Stimulated activated CD8-positive, alpha-beta memory T cell treated with anti-CD3 and anti-CD28 coated beads, Interleukin-4, amount 100 ng/mL, for 1 hour (primary cell): ENCODE measurements at regions not wholly inside any gene's neighbourhood (a gene's known extent, or its start where the extent isn't known, plus 50 kb on each side); places are given as distances from the start of the nearest gene placed in this dataset.

Source experiments
- DNase-seq, 2 donors: peaks; one replicate each; pipeline ENCODE4 v3.0.0-alpha.2; 2020; ENCODE audit warnings: low read depth in 2 of 2, low spot score in 1 of 2

DNA sequence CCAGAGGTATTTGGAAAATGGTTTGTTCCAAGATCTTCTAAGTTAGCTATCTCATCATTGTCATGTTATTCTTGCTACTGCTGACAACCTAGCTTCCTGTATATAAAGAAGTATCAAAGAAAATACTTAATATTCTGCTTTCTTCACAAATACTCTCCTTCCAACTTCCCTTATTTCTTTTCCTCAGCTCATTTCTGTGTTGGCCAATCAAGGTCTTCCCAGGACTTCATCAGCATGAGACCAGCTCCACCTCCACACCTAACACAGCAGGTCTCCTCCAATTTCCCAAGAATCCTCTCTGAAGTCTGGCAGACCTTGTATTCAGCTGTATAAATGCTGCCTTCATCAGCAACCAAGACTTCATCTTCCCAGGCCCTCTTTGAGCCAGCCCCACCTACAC is 538.6 kb upstream of the JARID2 start:
- DNase-seq, result no peak

GRCh38 chr6:14707971-14708465 is 537.9 kb upstream of the JARID2 start:
- DNase-seq, result no peak

GRCh38 chr6:14709066-14709670 is 536.7 kb upstream of the JARID2 start:
- no peak for DNase-seq

DNA sequence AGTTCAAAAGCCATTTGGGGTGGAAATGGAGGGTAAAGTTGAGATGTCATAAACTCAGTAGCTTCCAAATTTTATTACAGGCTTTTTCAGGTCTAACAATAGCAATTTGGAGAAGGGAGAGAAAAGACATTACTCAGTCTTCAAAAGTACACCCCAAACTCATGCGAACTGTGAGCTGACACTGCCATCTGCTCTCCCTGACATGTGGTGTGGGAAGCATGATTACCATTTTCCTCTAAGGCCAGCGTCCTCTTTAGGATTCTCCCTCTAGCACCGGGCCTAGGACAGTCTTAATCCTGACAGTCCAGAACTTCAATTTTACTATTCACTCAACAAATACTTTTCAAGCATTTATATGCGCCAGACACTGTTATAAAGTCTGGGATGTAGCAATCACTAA is 536.0 kb upstream of the JARID2 start:
- no peak for DNase-seq

- DNase-seq, result no peak
Observed at GRCh38 chr6:14710421-14710820, 535.4 kb upstream of the JARID2 start.

DNA sequence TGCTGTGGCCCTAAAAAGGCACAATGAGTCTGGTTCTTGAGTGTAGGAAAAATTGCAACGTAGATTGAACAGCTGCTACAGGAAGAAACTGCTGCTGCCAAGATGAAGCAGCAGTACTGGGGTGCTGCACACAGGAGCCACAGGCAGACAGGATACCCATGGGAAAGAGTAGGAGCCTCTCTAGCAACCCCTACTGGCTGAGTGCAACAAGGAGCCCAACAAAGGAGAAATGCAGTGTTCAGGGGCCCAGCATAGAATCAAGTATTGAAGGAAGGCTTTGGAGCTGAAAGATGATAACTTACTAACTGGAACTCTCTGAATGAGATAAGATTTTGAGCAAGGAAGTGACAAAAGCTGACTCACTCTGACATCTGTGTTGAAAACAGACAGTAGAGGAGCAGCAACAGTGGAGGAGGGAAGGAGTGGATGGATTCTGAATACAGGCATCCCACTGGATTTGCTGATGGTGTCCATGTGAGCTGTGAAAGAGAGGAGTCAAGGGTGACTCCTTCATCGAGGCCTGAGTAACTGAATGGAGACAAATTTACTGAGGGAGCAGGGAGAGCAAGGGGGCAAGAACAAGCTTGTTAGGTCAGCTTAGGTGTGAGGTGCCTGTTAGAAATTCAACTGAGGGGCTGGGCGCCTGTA is 534.7 kb upstream of the JARID2 start:
- DNase-seq, result no peak

DNA sequence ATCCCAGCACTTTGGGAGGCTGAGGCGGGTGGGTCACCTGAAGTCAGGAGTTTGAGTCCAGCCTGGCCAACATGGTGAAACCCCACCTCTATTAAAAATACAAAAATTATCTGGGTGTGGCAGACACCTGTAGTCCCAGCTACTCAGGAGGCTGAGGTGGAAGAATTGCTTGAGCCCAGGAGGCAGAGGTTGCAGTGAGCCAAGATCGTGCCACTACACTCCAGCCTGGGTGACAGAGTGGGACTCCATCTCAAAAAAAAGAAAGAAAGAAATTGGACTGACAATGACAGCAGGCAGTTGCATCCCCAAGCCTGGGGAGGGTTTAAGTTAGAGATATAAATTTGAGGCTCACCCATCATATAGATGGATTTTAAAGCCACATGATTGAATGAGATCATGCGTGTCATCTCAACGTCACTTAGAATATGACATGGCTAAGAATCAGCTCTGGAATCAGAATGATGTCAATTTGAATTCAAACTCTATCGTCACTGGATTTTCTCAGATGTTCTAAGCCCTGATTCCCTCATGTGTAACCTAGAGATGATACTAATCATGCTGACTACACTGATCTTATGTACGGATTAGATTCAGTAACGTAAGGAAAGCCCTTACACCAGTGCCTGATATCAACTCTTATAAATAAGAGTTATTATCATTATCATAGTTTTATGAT is 534.0 kb upstream of the JARID2 start:
- no peak for DNase-seq

DNA sequence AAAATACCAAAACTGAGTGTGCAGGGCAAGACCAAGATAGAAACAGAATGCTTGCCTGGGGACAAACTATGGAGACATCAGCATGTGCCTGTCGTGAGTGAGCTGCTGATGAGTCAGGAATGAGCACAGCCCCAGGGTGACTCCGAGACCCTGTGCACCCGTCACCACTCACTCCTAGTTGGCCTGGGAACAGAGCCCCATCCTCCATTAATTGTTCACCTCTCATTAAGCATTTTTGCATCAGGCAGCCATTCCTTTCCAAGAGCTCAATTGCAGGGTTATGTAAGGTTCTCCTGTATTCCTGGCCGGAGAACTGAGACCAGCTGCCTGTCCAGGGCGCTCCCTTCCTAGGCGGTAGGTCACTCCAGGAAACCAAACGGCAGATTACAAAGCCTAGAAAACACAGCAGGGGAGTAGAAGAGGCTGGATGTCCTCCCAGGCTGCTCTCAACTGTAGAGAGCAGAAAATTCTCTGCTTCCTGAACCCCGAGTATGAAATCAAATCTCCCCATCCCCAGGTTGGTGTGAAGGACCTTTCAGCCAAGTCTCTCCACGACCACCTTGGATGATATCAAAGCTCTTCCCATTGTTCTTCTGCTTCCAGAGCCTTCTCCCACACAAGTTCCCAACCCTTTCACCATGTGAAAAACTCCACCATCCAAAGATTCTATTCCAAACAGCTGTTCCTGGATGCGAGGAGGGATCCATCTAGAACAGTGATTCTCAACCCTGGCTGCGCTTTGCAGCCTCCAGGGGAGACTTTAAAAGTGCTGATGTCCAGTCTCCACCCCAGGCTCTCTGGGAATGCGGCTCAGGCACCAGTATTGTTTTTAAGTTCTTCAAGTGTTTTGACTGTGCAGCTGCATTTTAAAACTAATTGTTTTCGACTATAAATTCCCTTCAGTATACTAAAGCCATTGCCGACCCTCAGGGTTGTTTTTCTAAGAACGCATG is 532.6 kb upstream of the JARID2 start:
- DNase-seq, result no peak

DNA sequence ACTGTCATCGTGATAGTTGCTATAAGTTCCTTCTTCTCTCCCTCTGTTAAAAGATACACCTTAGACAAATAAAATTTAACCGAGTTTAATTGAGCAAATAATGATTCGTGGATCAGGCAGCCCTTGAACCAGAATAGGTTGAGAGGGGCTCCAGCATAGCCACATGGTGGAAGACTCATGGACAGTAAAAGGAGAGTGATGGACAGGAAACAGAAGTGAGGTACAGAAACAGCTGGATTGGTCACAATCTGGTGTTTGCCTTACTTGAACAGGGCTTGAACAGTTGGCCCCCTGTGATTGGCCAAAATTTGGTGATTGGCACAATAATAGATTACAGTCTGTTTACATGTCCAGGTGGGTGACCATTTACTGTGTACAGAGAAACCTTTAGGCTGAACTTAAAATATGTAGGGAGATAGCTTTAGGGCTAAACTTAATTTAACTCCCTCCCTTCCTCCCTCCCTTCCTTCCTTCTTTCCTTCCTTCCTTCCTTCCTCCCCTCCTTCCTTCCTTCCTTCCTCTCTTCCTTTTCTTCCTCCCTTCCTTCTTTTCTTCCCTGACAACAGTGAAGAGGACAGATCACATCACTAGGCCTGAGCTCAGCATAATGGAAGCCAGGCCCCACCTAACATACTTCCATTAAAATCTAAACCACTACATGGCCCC is 531.8 kb upstream of the JARID2 start:
- DNase-seq, result no peak

DNA sequence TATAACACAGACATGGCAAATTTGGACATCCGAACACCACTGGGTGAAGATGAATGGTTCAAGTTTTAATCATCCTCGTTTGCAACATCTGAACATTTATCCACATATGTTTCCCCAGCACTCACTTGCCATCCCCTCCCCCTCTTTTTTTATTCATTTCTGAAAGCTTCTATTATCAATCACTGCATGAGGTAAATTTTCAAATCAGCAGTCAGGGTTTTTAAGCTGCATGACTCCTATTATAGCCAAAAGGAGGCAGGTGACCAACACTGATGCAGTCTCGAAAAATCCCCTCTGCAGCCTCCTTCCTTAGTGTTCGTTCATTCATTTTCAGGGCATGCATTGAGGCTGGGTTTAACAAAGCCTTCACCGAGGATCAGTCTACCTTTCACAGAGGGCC is 530.8 kb upstream of the JARID2 start:
- DNase-seq, result no peak

GRCh38 chr6:14716499-14717146 is 529.2 kb upstream of the JARID2 start:
- no peak for DNase-seq

GRCh38 chr6:14717307-14717706 is 528.6 kb upstream of the JARID2 start:
- no peak for DNase-seq

- DNase-seq, result no peak
Observed at GRCh38 chr6:14718861-14719260, 527.0 kb upstream of the JARID2 start.

GRCh38 chr6:14719270-14719669 is 526.6 kb upstream of the JARID2 start:
- DNase-seq, result no peak

DNA sequence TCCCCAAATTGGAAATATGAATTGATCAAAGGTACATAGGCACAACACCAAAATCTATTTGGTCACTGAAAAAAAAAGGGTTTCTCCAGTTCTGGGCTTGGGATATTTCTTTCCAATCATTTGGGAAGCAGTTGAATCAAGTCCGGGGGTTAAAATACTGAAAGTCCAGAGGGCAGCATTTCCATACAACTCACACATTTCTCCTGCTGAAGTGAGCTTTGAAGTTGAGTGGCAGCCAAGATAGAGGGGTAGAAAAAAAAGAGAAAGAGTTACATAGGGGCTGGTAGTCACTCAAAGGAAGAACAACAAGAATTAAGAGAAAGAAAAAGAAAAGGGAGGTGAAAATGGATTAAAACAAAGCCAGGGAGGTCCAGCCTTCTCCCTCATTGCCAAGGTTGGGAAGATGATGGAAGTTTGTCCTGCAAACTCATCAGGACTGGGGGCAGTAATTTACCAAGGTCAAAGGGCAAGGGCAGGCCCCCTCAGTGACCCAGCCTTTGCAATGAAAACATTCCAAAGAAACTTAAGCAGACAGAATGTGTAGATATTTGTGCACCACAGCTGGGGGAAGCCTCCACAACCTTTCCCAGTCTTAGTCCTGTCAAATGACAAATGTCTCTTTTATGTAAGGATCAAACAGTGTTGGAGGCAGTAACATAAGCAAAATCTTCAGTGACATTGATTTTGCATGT is 525.3 kb upstream of the JARID2 start:
- no peak for DNase-seq

DNA sequence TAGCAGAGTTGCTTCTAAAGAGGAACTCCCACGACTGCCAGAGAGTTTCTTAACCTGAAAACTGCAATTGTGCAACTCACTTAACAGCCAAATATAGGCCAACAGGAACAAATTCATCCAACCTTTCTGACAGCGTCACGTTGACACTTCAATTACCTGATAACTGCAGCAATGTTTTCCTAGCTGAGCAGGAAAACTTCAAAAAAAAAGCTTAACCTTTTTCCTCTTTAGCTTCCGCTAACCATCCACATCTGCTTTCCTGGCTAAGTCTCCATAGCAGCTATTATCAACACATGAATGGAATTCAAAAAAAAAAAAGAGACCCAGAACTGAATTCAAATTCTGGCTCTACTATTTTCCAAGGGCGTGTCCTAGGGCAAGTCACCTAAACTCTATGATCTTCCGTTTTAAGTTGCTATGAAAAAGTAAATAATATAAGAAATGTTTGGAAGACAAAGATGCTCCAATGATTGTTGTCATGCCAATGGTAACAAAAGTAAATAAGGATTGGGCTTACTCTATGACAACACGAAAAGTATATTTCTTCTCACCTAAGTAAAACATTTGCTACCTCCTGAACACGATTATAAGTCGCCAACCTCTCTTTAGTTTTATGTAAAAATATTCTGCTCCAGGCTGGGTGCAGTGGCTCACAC is 524.6 kb upstream of the JARID2 start:
- DNase-seq, result no peak

DNA sequence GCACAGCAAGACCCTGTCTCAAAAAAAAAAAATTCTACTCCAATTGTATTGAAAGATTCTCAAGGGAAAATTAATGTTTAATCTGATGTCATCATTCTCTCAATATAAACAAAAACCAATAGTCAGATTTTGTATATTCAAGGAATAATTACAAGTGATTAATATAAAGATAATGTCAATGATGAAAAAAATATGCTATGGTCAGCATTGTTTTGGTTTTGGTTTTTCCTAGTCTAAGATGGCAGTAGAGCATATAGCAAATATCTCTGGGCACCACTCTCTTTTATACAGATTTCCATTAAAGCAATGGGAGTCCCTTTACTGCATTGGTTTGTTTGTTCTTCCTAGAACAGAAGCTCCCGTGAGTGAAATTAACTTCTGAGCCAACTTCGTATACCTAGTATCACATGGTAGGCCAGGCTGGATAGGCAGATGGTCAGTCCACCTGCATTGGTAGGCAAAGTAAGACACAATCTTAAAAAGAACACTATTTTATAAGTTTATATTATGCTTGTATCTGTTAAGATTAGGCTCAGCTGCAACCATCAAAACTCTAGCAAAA is 523.8 kb upstream of the JARID2 start:
- DNase-seq, result no peak

- DNase-seq, result no peak
Observed at GRCh38 chr6:14722704-14723103, 523.2 kb upstream of the JARID2 start.

GRCh38 chr6:14723535-14724086 is 522.3 kb upstream of the JARID2 start:
- no peak for DNase-seq
